COR-L47 (cell line): ENCODE measurements at regions not wholly inside any gene's neighbourhood (a gene's known extent, or its start where the extent isn't known, plus 50 kb on each side); places are given as distances from the start of the nearest gene placed in this dataset.
"Not testable (repeated sequence)": the region's sequence is repeated elsewhere in the genome, so short reads cannot be mapped to it uniquely, and the experiment has no call there.

Experiments used
- DNase-seq: peaks from one replicate; lab custom pipeline; 2025; lab: John Stamatoyannopoulos, UW

GRCh38 chr13:86579662-86580061 lies 780.4 kb upstream of the SLITRK6 start:
- DNase-seq: no peak

GRCh38 chr13:86581706-86582105 lies 782.5 kb upstream of the SLITRK6 start:
- DNase-seq: no peak

DNA sequence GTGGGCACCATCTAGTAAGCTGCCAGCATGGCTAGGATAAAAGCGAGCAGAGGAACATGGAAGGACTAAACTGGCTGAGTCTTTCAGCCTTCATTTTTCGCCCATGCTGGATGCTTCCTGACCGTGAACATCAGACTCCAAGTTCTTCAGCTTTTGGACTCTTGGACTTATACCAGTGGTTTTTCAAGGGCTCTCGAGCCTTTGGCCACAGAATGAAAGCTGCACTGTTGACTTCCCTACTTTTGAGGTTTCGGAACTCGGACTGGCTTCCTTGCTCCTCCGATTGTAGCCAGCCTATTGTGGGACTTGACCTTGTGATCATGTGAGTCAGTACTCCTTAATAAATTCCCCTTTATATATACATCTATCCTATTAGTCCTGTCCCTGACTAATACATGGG lies 785.1 kb upstream of the SLITRK6 start:
- no peak for DNase-seq

DNA sequence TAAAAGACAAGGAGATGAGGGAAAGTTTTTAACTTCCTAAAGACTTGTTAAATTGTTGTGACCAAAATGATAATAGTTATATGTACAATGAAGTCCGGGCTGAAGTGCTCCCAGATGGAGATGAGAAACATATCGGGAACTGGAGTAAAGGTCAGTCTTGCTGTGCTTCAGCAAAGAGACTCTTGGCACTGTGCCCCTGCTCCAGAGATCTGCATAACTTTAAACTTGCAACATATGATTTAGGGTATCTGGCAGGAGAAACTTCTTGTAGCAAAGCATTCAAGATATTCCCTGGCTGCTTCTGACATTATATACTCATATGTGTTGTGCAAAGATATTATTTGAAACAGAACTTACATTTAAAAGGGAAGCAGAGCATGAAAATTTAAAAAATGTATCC lies 786.6 kb upstream of the SLITRK6 start:
- no peak for DNase-seq

- no peak for DNase-seq
Measured at GRCh38 chr13:86591862-86592261, 792.6 kb upstream of the SLITRK6 start.

DNA sequence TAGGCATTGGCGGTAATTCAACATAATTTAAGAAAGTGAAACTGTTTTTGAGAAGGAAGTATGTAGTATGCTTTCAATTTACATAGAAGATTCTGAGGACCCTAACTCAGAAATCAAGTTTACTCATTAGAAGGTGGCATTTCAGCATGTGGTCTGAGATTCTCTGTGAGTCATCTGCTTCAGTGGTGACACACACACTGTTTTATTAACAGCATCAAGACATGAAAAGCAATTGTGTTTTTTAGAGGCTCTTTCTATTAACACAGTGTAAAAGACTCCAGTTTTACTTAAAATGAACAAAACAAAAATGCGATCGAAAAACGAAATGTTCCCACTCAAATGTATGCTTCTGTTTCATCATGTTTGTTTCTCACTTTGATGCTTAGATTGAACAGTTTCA lies 802.1 kb upstream of the SLITRK6 start:
- no peak for DNase-seq

DNA sequence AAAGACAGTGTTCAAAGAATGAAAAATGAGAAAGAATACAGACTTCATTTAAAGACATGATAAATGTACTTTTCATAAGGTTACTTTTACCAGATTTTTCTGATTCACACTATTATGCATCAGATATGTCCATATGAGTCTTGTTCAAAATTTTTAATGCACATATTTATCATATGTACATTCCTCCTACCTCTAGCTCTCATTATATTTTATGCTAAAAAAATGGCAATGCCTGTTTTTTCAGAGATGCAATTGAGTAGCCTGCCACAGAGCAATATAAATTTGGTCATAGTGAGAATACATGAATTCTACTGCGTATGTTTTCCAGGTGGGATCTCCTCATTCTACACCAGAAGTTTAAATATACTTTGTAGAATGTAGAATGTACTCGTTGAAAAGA lies 807.0 kb upstream of the SLITRK6 start:
- DNase-seq: no peak

- no peak for DNase-seq
Measured at GRCh38 chr13:86608701-86609100, 809.5 kb upstream of the SLITRK6 start.

GRCh38 chr13:86633346-86633745 lies 834.1 kb upstream of the SLITRK6 start:
- no peak for DNase-seq

DNA sequence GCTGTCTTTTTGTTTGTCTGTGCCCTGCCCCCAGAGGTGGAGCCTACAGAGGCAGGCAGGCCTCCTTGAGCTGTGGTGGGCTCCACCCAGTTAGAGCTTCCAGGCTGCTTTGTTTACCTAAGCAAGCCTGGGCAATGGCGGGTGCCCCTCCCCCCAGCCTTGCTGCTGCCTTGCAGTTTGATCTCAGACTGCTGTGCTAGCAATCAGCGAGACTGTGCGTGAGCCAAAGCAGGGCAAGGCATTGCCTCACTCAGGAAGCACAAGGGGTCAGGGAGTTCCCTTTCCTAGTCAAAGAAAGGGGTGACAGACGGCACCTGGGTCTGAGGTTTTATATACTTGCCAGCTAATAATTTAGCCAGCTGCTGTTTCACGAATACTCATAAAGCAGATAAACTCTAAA lies 852.0 kb upstream of the SLITRK6 start:
- not testable (repeated sequence) for DNase-seq

DNA sequence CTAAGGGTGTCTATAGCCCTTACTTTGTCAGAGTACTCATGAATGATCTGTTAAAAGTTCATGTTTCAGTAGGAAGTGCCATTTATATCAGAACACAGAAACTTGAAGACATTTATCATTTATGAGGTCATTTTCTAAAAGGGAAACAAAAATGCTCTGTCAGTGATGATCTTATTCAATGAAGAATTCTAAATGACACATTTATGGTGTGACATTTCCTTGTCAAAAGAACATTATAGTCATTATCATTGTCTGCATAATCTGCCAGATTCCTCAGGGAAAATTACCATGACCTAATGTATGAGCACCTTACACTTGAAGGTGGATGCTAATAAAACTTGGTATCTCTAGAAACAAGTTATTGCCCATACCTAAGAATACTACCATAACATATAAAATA lies 853.8 kb upstream of the SLITRK6 start:
- DNase-seq: no peak

- no peak for DNase-seq
Measured at GRCh38 chr13:86655561-86655960, 856.3 kb upstream of the SLITRK6 start.

- no peak for DNase-seq
Measured at GRCh38 chr13:86660090-86660489, 860.9 kb upstream of the SLITRK6 start.

DNA sequence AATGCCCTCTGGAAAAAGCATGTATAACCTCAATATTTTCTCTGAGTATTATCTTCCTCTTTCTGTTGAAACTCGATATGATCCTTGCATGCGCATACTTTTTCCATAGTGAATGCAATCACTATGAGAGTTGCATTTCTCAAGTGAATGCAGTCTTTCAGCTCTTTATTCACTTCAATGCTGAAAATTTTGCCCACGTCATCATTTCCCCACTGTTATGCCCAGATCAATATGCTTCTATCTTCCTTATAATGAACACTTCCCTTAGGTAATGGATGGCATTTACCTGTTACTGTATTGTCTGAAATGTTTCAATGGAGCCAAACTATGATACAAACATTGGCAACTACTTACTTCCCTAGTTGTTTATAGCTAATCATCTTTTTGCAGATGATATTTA lies 866.6 kb upstream of the SLITRK6 start:
- DNase-seq: no peak

DNA sequence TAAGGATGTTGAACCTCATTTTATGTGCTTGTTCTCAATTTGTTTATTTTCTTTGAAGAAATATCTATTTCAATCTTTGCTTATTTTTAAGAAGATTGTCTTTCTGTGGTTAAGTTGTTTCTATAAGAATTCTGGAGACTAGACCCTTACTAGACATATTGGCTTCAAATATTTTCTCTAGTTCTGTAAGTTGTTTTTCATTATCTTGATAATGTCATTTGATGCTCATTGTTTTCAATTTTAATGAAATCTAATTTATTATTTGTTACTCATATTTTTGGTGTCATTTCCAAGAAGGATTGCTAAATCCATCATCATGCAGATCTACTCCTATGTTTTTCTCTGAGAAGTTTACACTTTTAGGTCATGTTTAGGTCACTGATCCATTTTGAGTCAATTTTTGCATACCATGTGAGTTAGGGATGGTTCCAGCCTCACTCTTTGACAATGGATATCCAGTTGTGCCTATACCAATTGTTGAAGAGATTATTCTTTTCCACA lies 874.8 kb upstream of the SLITRK6 start:
- no peak for DNase-seq

DNA sequence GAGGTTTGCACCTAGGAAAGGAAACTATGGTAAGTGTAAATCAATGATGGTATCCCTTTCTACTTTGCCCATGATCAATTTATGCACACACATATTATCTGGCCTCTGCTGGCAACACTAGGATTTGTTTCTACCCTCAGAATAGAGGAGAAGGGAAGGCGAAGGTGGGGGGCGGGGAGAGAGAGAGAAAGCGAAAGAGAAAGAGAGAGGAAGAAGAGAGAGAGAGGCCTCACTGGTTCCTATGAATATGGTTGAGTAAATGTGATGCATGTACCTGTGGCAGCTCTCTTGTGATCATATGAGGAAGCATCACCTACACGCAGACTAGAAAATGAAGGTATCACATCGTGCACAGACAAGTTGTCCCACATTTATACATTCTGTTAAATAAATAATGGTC lies 882.0 kb upstream of the SLITRK6 start:
- DNase-seq: no peak

GRCh38 chr13:86684402-86684801 lies 885.2 kb upstream of the SLITRK6 start:
- DNase-seq: no peak

DNA sequence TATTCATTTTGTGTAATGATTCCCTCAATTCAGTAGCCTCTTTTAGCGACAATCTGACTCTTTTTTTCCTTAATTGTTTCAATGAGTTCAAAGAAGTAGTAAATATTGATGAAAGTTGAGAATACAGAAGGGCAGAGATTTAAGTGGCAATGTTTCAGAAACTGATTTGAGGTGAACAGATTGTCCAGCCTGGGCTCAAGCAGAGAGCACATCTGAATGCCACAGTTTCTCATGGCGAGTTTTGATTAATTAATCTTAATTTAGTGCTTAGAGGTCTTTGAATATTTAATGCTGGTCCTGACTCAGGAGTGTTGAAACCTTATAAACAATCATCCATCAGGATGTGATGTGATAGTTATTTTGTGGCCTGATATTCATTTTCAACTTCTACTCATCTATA lies 890.7 kb upstream of the SLITRK6 start:
- no peak for DNase-seq

DNA sequence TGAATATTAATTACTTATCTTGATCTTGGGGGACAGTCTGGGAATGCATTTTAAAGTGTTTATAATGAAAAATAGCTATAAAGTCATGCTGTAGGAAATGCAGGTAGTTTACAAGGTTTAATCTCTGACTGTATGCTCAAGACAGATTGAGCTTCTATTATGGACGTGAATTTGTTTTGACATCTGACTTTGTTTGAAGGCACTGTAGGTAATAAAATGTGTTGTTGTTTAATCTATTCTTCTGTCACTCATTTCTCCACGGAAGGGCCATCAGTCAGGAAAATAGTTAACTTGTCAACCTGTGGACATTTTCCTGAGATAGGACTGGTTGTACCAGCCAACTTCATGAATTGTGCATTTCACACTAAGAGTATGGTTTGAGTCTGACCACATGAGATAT lies 893.1 kb upstream of the SLITRK6 start:
- DNase-seq: no peak

- DNase-seq: no peak
Measured at GRCh38 chr13:86710013-86710412, 910.8 kb upstream of the SLITRK6 start.

- DNase-seq: no peak
Measured at GRCh38 chr13:86710896-86711295, 911.7 kb upstream of the SLITRK6 start.

DNA sequence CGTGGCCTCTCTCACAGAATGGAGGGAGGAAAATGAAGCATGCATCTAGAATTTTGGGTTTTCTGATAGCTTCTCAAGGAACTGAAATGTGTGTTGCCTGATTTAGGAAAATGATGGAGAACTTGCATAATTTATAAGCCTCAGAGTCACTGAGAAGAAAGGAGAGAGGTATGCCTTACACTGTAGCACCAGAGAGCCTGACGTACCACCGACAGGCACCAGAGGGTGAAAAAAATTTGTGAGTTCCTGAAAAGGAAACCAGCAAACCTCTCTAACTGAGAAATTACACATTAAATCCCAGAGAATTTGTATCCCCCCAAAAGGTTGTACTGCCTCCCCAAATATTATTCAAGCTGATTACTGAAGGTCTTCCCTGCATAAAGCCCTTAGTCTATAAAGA lies 915.3 kb upstream of the SLITRK6 start:
- no peak for DNase-seq

DNA sequence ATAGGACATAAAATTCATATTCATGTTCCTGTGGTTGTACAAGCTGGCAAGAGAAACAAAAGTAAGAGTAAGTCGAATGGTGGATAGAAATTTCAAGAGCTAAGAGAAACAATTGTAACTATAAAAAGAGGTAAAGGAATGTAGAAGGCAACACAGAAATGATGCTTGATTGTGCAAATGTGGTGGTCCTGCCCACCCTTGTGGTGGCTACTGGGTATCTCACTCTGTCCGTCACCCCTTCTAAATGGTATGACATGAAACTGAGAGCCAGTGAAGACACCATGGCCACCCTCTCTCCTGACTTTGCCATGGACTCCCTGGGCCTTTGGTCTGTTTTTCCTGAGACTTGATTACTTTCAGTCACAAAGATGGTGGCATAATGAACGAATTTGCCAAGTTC lies 925.9 kb upstream of the SLITRK6 start:
- DNase-seq: no peak

DNA sequence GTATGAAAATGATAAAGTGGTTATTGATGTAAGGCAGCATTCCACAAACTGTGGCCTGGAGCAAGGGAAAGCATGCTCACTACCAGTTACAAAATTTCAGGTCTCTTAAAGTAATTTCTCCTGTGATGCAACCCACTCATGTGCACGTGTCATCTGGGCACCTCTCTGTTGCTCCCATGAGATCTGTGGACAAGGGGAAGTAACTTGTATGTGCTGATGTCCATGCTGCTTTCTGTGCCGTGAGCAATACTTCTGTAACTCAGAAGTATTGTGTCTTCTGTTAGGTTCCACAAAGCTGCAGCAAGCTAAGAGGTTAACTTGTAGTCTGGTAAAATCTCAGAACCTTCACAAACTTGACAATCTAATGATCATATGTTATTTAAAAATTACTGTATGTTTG lies 930.0 kb upstream of the SLITRK6 start:
- no peak for DNase-seq

- no peak for DNase-seq
Measured at GRCh38 chr13:86731987-86732386, 932.8 kb upstream of the SLITRK6 start.
